ENCODE measurements at regions not wholly inside any gene's neighbourhood (a gene's known extent, or its start where the extent isn't known, plus 50 kb on each side); places are given as distances from the start of the nearest gene placed in this dataset.
"Not testable (repeated sequence)": the region's sequence is repeated elsewhere in the genome, so short reads cannot be mapped to it uniquely, and the experiment has no call there.

- Mint-ChIP-seq H3K27me3 (no peaks in the 10 kb centered on the region), H3K36me3 (no peaks in the 10 kb centered on the region), H3K4me3 (peak overlapping the region in 2 of 4 donors; percentile 59 to 83), H3K27ac (peak overlapping the region; percentile 13 to 64 (median 48)), H3K9me3 (no peaks in the 10 kb centered on the region), H3K4me1 (peaks cover 33 to 51% (median 34%) of the 10 kb centered on the region in 3 donors)
Observed at GRCh38 chr2:234570476-234570875, 73.6 kb upstream of the ARL4C start.

DNA sequence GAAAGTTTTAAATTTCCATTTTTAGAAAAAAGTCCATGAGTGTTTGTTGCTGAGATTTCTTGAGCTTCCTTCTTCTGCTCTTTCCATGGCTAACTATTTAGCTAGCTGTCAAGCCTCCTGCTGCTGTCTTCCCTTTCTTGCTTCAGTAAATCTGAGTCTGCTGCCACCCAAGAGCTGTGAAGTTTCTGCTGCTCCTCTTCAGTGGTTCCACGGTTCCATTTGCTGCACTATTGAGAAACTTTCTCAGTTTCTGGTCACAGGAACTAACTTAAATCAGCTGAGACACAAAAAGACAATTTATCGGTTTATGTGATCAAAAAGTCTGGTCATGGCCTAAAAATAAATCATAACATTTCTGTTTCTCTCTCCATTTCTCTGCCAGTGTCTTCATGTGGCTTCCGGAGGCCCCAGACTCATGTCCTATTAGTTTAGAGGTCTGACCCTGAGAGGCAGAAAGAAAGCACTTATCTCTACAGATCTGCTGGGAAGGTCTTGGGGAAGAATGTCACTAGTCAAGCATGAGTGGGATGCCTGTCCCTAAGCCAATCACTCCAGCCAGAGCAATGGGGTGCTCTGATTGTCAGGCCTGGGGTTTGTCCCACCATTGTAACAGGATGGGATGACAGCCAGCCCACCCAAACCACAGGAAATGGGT is 73.0 kb upstream of the ARL4C start:
- H3K36me3 Mint-ChIP-seq = no peaks in the 10 kb centered on the region

DNA sequence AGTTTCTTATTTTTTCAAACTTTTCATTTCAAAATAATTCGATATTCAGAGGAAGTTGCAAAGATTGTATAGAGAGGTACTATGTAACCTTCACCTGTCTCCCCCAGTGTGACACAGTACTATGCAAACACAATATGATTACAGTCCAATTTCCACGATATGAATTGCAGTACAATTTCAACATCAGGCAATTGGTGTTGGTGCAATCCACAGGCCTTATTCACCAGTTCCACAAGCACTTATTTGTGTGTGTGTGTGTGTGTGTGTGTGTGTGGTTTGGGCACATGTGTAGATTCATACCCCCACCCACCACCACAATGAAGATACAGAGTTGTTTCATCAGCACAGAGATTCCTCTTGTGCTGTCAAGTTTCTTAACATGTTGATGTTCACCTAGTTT is 69.7 kb upstream of the ARL4C start:
- Mint-ChIP-seq H3K4me1 (peaks cover 36 to 46% (median 39%) of the 10 kb centered on the region in 3 donors), H3K27me3 (peaks cover 2% of the 10 kb centered on the region)

More for the DNA sequence above, 73.0 kb upstream of the ARL4C start:
- peak overlapping the region; percentile 0 to 48 (median 14) for H3K27ac Mint-ChIP-seq
- H3K9me3 Mint-ChIP-seq = no peaks in the 10 kb centered on the region
- peak overlapping the region in 2 of 4 donors; percentile 2 to 83 for H3K4me3 Mint-ChIP-seq
- H3K4me1 Mint-ChIP-seq = peaks cover 39 to 57% (median 40%) of the 10 kb centered on the region in 3 donors
- peaks cover 2% of the 10 kb centered on the region for H3K27me3 Mint-ChIP-seq

GRCh38 chr2:234565842-234566619 is 69.2 kb upstream of the ARL4C start:
- Mint-ChIP-seq H3K27me3 (peaks cover 2% of the 10 kb centered on the region), H3K36me3 (no peaks in the 10 kb centered on the region), H3K27ac (no peak overlapping the region), H3K4me3 (no peak overlapping the region), H3K4me1 (peaks cover 30 to 40% (median 33%) of the 10 kb centered on the region in 3 donors), H3K9me3 (peaks cover 0 to 8% (median 0%) of the 10 kb centered on the region in 3 donors)

More for the DNA sequence above, 69.7 kb upstream of the ARL4C start:
- H3K36me3 Mint-ChIP-seq = no peaks in the 10 kb centered on the region
- H3K27ac Mint-ChIP-seq = no peak overlapping the region
- H3K4me3 Mint-ChIP-seq = no peak overlapping the region
- H3K9me3 Mint-ChIP-seq = peaks cover 0 to 2% (median 0%) of the 10 kb centered on the region in 3 donors

- peaks cover 0 to 8% (median 0%) of the 10 kb centered on the region in 3 donors for H3K9me3 Mint-ChIP-seq
- peaks cover 5% of the 10 kb centered on the region for H3K27me3 Mint-ChIP-seq
- H3K4me3 Mint-ChIP-seq = peak overlapping the region in 1 of 4 donors; percentile 71
- H3K27ac Mint-ChIP-seq = no peak overlapping the region
- no peaks in the 10 kb centered on the region for H3K36me3 Mint-ChIP-seq
- H3K4me1 Mint-ChIP-seq = peaks cover 23 to 32% (median 25%) of the 10 kb centered on the region in 3 donors
Observed at GRCh38 chr2:234565201-234565600, 68.3 kb upstream of the ARL4C start.

- peaks cover 0 to 8% (median 0%) of the 10 kb centered on the region in 3 donors for H3K9me3 Mint-ChIP-seq
- peaks cover 8% of the 10 kb centered on the region for H3K27me3 Mint-ChIP-seq
- H3K4me1 Mint-ChIP-seq = peaks cover 18 to 27% (median 20%) of the 10 kb centered on the region in 3 donors
- peak overlapping the region in 2 of 4 donors; percentile 1 to 71 for H3K4me3 Mint-ChIP-seq
- no peak overlapping the region for H3K27ac Mint-ChIP-seq
- H3K36me3 Mint-ChIP-seq = no peaks in the 10 kb centered on the region
Observed at GRCh38 chr2:234564699-234565098, 67.8 kb upstream of the ARL4C start.

GRCh38 chr2:234559609-234560008 is 62.7 kb upstream of the ARL4C start:
- H3K27ac Mint-ChIP-seq = no peak overlapping the region
- H3K27me3 Mint-ChIP-seq = peaks cover 12% of the 10 kb centered on the region
- peaks cover under 1 to 16% (median 3%) of the 10 kb centered on the region in 3 donors for H3K4me1 Mint-ChIP-seq
- no peaks in the 10 kb centered on the region for H3K36me3 Mint-ChIP-seq
- peaks cover 0 to 8% (median 3%) of the 10 kb centered on the region in 3 donors for H3K9me3 Mint-ChIP-seq
- peak overlapping the region in 1 of 4 donors; percentile 14 for H3K4me3 Mint-ChIP-seq

DNA sequence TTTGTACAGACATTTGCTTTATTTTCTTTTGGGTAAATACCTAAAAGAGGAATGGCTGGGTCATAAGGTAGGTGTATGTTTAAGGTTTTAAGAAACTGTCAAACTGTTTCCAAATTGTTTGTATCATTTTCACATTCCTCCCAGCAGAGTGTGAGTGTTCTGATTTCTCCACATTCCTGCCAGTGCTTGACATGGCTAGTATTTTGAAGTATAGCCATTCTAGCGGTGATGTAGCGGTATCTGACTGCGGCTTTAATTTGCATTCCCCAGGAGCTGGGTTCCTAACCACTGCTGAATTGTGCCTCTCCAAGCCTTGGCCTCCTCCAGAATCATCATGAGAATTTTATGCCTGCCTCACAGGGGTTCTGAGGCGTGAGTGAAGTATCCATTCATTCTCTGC is 61.8 kb upstream of the ARL4C start:
- H3K27me3 Mint-ChIP-seq = peaks cover 12% of the 10 kb centered on the region
- H3K36me3 Mint-ChIP-seq = no peaks in the 10 kb centered on the region
- no peak overlapping the region for H3K27ac Mint-ChIP-seq
- peaks cover 0 to 8% (median 3%) of the 10 kb centered on the region in 3 donors for H3K9me3 Mint-ChIP-seq
- H3K4me1 Mint-ChIP-seq = peaks cover 0 to 12% (median 0%) of the 10 kb centered on the region in 3 donors
- no peak overlapping the region for H3K4me3 Mint-ChIP-seq

DNA sequence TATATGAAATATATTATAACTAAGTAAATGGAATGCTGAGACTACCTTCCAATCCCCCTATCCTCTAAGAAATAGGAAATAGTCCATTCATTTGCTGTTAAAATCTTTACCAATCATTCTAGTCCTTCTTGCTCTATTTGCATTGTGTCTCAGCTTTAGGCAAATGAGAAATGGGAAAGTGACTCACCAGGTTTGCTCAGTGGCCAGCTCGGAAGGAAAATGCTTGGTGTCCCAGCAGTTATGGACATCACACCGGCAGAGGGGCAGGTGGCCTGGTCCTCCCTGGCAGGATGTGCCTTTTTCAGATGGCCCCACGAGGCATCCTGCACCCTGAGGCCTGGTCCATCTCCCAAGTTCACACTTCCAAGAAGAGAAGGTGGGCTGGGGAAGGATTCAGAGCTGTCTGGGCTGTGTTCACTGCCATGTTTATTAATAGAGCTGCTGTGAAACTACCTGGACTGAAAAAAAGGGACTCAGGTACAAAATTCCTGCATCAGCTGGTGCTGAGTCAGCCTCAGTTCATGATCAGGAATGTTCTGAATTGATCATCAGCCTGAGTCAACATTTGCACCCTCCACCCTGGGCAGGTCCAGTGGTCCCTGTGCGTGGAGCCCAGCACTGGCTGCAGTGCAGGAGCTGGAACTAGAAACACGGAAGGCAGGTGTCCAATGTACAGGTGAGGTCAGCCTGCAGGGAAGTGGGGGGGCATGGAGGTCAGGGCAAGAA is 60.1 kb upstream of the ARL4C start:
- H3K4me1 Mint-ChIP-seq = peaks cover 0 to 12% (median 0%) of the 10 kb centered on the region in 3 donors
- no peak overlapping the region for H3K4me3 Mint-ChIP-seq
- H3K27ac Mint-ChIP-seq = no peak overlapping the region
- no peaks in the 10 kb centered on the region for H3K36me3 Mint-ChIP-seq
- peaks cover 12% of the 10 kb centered on the region for H3K27me3 Mint-ChIP-seq
- peaks cover 2 to 8% (median 3%) of the 10 kb centered on the region in 3 donors for H3K9me3 Mint-ChIP-seq

DNA sequence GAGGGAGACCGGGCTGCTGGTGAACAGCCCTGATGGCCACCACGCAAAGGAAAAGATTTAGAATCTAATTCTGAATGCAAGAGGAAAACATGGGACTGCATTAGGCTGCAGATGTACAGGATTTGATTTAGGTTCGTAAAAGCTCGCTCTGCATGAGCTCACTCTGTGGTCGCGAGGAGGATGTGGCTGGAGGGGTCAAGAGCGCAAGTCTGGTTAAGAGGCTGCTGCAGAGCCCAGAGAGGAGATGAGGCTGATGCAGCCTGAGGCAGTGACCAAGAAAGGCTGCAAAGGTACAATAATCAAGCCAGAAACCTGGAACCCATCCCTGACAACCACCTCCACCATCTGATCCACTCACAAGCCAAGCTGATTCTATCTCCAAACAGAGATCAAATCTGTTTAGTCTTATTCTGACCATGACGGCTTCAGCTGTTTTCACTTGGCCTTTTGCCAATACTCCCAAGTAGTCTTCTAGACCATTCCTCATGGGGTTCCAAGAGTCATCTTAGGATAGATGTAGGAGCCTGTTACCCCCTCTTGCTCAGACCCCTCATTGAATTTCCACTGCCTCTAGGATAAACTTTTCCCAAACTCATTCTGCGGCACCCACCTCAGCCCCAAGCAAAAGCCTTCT is 58.9 kb upstream of the ARL4C start:
- no peaks in the 10 kb centered on the region for H3K36me3 Mint-ChIP-seq
- no peak overlapping the region for H3K27ac Mint-ChIP-seq
- no peak overlapping the region for H3K4me3 Mint-ChIP-seq
- H3K9me3 Mint-ChIP-seq = peaks cover 0 to 3% (median 2%) of the 10 kb centered on the region in 3 donors
- H3K27me3 Mint-ChIP-seq = peaks cover 11% of the 10 kb centered on the region
- peaks cover 0 to 12% (median 0%) of the 10 kb centered on the region in 3 donors for H3K4me1 Mint-ChIP-seq

GRCh38 chr2:234555161-234555560 is 58.3 kb upstream of the ARL4C start:
- Mint-ChIP-seq H3K9me3 (peaks cover 0 to 3% (median 2%) of the 10 kb centered on the region in 3 donors), H3K27ac (peak overlapping the region in 2 of 3 donors; percentile 46 to 50), H3K27me3 (peaks cover 11% of the 10 kb centered on the region)

DNA sequence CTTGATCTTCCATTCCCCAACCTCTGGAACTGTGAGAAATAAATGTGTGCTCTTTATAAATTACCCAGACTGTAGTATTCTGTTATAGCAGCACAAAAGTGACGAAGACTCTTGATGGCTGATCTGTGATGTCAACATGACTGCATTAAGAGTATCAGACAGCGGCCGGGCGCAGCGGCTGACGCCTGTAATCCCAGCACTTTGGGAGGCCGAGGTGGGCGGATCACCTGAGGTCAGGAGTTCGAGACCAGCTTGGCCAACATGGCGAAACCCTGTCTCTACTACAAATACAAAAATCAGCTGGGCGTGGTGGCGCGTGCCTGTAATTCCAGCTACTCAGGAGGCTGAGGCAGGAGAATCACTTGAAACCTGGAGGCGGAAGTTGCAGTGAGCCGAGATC is 56.3 kb upstream of the ARL4C start:
- peaks cover 0 to 16% (median 0%) of the 10 kb centered on the region in 3 donors for H3K4me1 Mint-ChIP-seq
- peaks cover 15% of the 10 kb centered on the region for H3K27me3 Mint-ChIP-seq
- H3K36me3 Mint-ChIP-seq, H3K4me3 Mint-ChIP-seq, H3K9me3 Mint-ChIP-seq, H3K27ac Mint-ChIP-seq: not testable (repeated sequence)

More at GRCh38 chr2:234555161-234555560, 58.3 kb upstream of the ARL4C start:
- no peaks in the 10 kb centered on the region for H3K36me3 Mint-ChIP-seq
- H3K4me1 Mint-ChIP-seq = peaks cover 0 to 16% (median 0%) of the 10 kb centered on the region in 3 donors
- H3K4me3 Mint-ChIP-seq = no peak overlapping the region

GRCh38 chr2:234550511-234551107 is 53.7 kb upstream of the ARL4C start:
- H3K27ac Mint-ChIP-seq = peak overlapping the region in 1 of 3 donors; percentile 2
- H3K9me3 Mint-ChIP-seq = peaks cover 0 to 3% (median 2%) of the 10 kb centered on the region in 3 donors
- H3K36me3 Mint-ChIP-seq = no peaks in the 10 kb centered on the region
- peaks cover 22% of the 10 kb centered on the region for H3K27me3 Mint-ChIP-seq
- H3K4me3 Mint-ChIP-seq = no peak overlapping the region
- H3K4me1 Mint-ChIP-seq = peaks cover 0 to 10% (median 0%) of the 10 kb centered on the region in 3 donors

DNA sequence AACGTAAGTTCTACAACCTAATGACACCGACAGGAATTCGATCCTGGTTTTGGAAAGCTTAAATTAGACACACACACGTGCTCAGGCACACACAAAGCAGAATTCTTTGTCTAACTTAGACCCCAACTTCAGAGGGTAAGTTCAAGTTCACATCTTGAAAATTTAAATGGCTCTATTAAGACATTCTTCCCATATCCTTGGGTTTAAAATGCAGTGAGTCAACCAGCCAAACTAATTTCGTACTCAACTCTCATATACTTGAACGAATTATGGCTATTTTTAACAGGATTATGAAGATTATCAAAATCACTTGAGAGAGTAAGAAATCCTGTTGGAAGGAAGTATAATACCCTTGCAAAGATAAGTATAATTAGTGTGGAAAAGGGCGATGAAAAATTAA is 53.2 kb upstream of the ARL4C start:
- peaks cover 0 to 5% (median 1%) of the 10 kb centered on the region in 3 donors for H3K4me1 Mint-ChIP-seq
- peaks cover 18% of the 10 kb centered on the region for H3K27me3 Mint-ChIP-seq

More for the DNA sequence above, 53.2 kb upstream of the ARL4C start:
- Mint-ChIP-seq H3K9me3 (peaks cover 0 to 2% (median 2%) of the 10 kb centered on the region in 3 donors), H3K36me3 (no peaks in the 10 kb centered on the region), H3K27ac (peak overlapping the region in 1 of 3 donors; percentile 2), H3K4me3 (no peak overlapping the region)

All from IgD-negative memory B cell (primary cell).